Right ventricle myocardium superior (tissue), 1 donor: ENCODE measurements at regions not wholly inside any gene's neighbourhood (a gene's known extent, or its start where the extent isn't known, plus 50 kb on each side); places are given as distances from the start of the nearest gene placed in this dataset.
"Not testable (repeated sequence)": the region's sequence is repeated elsewhere in the genome, so short reads cannot be mapped to it uniquely, and the experiment has no call there.

Experiments used
- ATAC-seq: fragments of 200-7000 bp; cut with Tn5 transposase; one replicate; pipeline ENCODE4 v1.9.1; 2020; ENCODE audit warnings: mild to moderate bottlenecking; ENCODE audit not compliant: poor library complexity
- DNase-seq: peaks from one replicate; pipeline ENCODE4 v3.0.0-alpha.2; 2020
- intact Hi-C: fragments of 100-400 bp; cut with DNase I; formaldehyde crosslinking; loops from one replicate; pipeline ENCODE4 v1.11.2; 2022
- donor health status: DM: no; HTN: yes; CAD: no; lungs with severe emphysema.

GRCh38 chr10:47711428-47711827 is 52.0 kb downstream of the SYT15B start:
- DNase-seq, intact Hi-C loops, ATAC-seq: not testable (repeated sequence)

GRCh38 chr10:47710443-47710842 is 52.9 kb downstream of the SYT15B start:
- ATAC-seq, result not testable (repeated sequence)

DNA sequence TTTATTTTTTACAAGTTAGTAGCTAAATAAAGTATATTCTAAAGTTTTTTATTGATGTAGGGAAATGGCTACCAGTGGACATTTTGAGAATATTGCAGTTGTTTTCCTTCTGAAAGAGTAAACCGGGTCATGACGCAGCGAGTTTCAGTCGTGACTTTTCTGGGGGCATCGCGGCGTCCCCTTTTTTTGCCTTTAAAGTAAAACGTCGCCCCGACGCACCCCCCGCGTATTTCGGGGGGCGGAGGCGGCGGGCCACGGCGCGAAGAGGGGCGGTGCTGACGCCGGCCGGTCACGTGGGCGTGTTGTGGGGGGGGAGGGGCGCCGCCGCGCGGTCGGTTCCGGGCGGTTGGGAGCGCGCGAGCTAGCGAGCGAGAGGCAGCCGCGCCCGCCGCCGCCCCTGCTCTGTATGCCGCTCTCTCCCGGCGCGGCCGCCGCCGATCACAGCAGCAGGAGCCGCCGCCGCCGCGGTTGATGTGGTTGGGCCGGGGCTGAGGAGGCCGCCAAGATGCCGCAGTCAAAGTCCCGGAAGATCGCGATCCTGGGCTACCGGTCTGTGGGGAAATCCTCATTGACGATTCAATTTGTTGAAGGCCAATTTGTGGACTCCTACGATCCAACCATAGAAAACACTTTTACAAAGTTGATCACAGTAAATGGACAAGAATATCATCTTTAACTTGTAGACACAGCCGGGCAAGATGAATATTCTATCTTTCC is 57.5 kb downstream of the SYT15B start:
- DNase-seq (peak; percentile 86), ATAC-seq (peak; percentile 100)
- intact Hi-C loops, result not testable (repeated sequence)

More at GRCh38 chr10:47710443-47710842, 52.9 kb downstream of the SYT15B start:
- intact Hi-C loops, DNase-seq: not testable (repeated sequence)

DNA sequence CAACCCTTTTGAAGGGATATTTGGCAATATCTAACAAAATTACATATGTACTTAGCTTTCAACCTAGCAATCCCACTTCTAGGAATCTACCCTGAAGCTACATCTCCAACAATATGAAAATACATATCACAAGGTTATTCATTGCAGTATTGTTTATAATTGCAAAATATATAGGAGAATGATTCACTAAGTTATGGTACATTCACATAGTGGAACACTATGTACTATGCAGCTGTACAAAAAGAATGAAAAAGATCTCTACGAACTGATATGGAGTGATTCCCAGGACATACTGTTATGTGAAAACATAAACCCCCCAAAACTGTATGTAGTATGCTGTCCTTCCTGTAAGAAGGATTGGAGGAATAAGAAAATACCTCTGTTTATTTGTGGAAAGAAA is 62.1 kb downstream of the SYT15B start:
- DNase-seq, intact Hi-C loops, ATAC-seq: not testable (repeated sequence)

DNA sequence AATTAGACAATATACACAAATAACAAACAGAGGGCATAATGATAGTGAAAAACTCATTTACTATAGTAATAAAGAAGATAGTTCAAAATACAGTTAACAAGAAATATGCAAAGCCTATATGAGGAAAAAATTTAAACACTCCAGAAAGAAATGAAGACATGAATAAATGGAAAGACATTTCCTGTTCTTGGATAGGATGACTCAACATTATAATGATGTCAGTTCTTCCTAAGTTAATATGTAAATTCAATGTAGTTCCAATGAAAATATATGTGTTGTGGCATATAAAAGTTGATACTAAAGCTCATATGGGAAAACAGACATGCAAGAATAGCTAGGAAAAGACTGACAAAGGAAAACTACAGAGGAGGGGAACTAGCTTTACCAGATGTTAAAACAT is 63.5 kb downstream of the SYT15B start:
- intact Hi-C loops, DNase-seq, ATAC-seq: not testable (repeated sequence)

DNA sequence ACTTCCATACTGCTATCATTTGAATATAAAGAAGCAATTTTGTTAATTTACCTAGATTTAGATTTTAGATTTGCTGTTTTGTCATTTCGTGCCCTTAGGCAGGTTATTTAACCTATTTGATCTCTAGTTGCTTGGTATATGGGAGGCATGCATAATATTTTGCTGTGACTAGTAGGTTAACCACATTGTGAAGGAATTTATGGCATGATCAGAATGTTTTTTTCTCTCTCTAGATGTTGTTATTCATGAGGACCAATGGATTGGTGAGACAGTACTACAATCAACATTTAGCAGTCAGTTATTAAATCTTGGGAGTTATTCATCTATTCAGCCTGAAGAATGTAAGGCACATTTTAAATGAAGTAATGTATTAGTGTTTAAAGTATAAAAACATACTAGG is 67.2 kb downstream of the SYT15B start:
- ATAC-seq, result not testable (repeated sequence)

DNA sequence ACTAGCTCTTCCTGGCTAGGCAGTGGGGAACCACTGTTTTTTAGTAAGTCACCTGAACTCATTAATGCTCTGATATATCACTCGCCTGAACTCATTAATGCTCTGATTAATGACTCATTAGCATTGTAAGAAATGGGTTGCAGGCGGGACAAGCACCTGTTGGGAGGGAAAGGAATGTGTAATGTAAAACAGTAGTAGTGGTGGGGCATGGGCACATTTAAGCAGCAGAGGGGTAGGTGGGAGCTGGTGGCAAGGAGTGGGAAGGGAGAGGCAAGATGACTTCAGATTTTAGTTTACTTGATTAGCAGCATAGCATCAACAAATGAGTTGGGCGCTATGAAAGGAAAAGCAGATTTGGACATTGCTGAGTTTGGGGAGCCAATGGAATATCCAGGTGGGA is 68.2 kb downstream of the SYT15B start:
- intact Hi-C loops, ATAC-seq, DNase-seq: not testable (repeated sequence)

More for the DNA sequence above, 67.2 kb downstream of the SYT15B start:
- intact Hi-C loops, DNase-seq: not testable (repeated sequence)

- ATAC-seq, intact Hi-C loops, DNase-seq: not testable (repeated sequence)
Observed at GRCh38 chr10:47690304-47690703, 73.1 kb downstream of the SYT15B start.

DNA sequence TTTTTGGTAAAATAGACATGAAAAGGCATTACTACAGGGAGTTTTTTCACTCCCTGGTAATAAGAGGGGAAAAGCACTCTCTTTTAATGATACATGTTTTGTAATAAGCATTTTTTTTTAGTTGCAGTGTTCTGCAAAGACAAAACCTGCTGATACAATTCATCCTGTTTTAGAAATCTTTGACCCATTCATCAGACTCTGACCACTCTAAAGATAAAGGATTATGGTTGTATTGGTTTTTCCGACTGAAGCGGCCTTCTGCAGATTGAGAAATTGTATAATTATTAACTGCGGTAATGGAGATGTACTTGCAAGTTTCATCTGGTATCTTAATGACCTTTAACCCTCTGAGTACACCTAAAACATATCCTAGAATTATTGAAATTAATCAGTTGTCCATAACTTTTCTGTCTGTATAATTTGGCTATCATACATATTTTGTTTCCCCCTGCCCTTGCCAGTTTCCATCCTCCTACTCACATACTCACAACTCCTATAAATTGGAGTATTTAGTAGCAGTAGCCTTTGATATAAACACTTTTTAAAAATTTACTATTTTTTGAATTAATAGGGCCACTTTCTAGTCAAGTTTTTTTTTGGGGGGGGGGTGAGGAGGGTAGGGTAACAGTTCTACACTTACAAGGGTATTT is 79.4 kb downstream of the SYT15B start:
- ATAC-seq, DNase-seq, intact Hi-C loops: not testable (repeated sequence)

DNA sequence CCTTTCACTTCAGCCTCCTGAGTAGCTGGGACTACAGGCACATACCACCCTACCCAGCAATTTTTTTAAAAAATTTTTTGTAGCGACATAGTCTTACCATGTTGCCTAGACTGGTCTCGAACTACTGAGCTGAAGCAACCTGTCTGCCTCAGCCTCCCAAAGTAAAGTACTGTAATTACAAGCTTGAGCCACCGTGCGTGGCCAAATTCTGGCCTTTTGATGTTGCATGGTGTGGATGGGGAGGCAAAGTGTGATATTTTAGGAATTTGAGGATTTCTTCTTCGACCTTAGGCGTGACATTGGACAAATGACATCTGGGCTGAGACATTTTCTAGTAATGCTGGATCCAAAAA is 81.8 kb downstream of the SYT15B start:
- DNase-seq, ATAC-seq, intact Hi-C loops: not testable (repeated sequence)

DNA sequence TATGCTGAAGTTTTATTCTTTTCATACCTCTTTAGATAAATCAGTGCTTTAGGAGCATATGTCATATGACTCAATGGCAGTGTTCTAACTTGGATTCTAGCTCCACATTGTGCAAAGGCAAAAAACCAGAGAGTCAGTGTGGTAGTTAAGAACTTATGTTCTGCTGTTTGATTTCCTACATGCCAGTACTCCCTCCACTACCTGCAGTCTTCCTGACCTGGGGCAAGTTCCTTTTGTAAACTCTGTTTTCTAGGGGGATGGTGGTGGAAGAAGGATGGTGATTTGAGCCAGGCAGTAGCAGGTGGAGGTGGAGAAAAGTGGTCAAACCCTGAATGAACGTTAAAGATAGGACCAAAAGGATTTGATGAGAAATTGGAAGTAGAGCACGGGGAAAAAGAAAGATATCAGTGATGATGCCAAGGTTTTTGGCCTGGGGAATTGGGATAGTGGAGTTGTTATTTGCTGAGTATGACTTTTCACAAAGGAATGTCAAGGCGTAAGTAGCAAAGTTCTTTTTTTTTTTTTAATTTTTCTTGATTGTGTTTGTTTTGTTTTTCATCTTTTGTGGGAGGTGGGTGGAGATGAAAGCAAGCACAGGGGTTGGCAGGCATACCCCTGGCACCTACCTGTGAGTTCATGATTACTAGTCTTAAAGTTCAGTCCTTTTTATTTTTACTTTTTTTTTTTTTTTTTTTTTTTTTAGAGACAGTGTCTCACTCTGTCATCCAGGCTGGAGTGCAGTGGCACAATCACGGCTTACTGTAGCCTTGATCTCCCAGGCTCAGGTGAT is 82.3 kb downstream of the SYT15B start:
- ATAC-seq, intact Hi-C loops, DNase-seq: not testable (repeated sequence)

DNA sequence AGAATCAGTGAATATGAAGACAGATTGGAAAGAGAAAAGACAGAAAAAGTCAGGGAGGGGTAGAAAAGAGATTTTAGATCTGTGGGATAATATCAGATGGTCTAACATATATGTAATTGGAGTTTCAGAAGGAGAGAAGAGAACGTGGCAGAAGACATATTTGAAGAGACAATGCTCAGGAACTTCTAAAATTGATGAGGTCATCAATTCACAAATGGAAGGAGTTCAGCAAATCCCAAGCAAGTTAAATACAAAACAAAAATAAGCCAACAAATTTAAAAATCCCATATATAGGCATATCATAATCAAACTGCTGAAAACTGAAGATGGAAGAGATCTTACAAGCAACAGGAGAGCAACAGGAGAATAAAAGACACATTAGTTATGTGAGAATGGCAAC is 87.3 kb downstream of the SYT15B start:
- DNase-seq, intact Hi-C loops, ATAC-seq: not testable (repeated sequence)

DNA sequence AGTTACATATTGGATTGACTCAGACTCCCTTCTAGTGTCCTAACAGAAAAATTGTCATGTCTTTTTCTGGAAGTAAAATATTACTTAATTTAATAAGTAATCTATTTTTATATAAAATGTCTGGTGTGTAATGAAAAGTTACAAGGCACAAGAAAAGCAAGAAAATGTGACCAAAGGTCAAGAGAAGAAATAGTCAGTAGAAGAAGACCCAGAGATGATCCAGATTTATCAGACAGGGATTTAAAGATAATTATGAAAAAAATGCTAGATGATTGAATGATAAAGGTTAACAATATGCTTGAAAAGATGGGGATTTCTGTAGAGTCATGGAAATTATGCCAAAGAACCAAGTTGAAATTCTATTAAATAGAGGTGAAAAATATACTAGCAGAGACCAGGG is 87.8 kb downstream of the SYT15B start:
- intact Hi-C loops, ATAC-seq: not testable (repeated sequence)

GRCh38 chr10:47673128-47673527 is 90.3 kb downstream of the SYT15B start:
- peak; percentile 90 for ATAC-seq

More for the DNA sequence above, 87.8 kb downstream of the SYT15B start:
- not testable (repeated sequence) for DNase-seq

GRCh38 chr10:47670857-47671256 is 92.5 kb downstream of the SYT15B start:
- ATAC-seq, result not testable (repeated sequence)

More at GRCh38 chr10:47673128-47673527, 90.3 kb downstream of the SYT15B start:
- DNase-seq, intact Hi-C loops: not testable (repeated sequence)

DNA sequence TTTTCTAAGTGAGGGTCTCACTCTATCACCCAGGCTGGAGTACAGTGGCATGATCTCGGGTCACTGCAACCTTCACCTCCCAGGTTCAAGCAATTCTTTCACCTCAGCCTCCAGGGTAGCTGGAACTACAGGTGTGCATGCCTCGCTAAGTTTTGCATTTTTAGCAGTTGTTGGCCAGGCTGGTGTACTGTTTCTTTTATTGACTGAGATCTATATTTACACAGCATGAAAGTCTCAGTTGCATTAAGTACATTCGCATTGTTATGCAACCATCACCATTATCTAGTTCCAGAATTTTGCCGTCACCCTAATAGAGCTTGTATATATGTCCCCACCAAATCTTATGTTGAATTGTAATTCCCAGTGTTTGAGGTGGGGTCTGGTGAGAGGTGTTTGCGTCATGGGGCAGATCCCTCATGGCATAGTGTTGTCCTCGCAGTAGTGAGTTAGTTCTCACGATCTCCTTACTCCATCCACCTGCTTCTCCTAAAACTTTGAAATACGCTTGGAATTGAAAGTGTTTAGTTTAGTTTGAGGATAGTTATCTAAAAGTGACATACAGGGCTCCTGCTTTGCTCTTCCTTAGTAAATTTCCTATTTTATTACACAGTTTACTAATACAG is 101.3 kb downstream of the SYT15B start:
- DNase-seq, intact Hi-C loops, ATAC-seq: not testable (repeated sequence)

More at GRCh38 chr10:47670857-47671256, 92.5 kb downstream of the SYT15B start:
- intact Hi-C loops, DNase-seq: not testable (repeated sequence)

GRCh38 chr10:47656732-47657131 is 106.7 kb downstream of the SYT15B start:
- DNase-seq, intact Hi-C loops, ATAC-seq: not testable (repeated sequence)

- DNase-seq, ATAC-seq, intact Hi-C loops: not testable (repeated sequence)
Observed at GRCh38 chr10:47654161-47654560, 109.2 kb downstream of the SYT15B start.
